GM12878 (cell line): ENCODE measurements at regions not wholly inside any gene's neighbourhood (a gene's known extent, or its start where the extent isn't known, plus 50 kb on each side); places are given as distances from the start of the nearest gene placed in this dataset.

Experiments
- ATAC-seq: fragments of 200-7000 bp; cut with Tn5 transposase; 3 replicates; pipeline ENCODE4 v1.9.1; 2020; ENCODE audit warnings: mild to moderate bottlenecking, moderate library complexity
- BruUV-seq: library from RNA; stranded (reverse); fragments of 400-500 nt; replicated peaks from 2 replicates; lab custom pipeline; 2021; lab: Mats Ljungman, UMichigan
- CTCF ChIA-PET: fragments of 300-600 bp; sonication (Branson Sonifier 250); formaldehyde crosslinking; extraction: SDS; loops from one replicate; lab custom pipeline; 2021; ENCODE audit warnings: inconsistent platforms; lab: Yijun Ruan, JAX
- POLR2A ChIA-PET: fragments of 350-600 bp; formaldehyde crosslinking; extraction: SDS; loops from one replicate; lab custom pipeline; 2021; ENCODE audit warnings: inconsistent platforms; lab: Charles Lee
- RAD21 ChIA-PET: fragments of 300-600 bp; sonication (Branson Sonifier 250); formaldehyde crosslinking; loops from one replicate; lab custom pipeline; 2023; ENCODE audit warnings: antibody characterized with exemption; ENCODE audit not compliant: unreplicated experiment; lab: Charles Lee
- SMC1A ChIA-PET: fragments of 300-600 bp; sonication (Branson Sonifier 250); formaldehyde crosslinking; loops from one replicate; lab custom pipeline; 2023; ENCODE audit not compliant: unreplicated experiment, uncharacterized antibody; lab: Charles Lee
- DNase-seq: peaks from one replicate; pipeline ENCODE4 v3.0.0-alpha.2; 2011; ENCODE audit warnings: low read depth, low spot score
- FAIRE-seq: peaks from 3 replicates; lab custom pipeline; 2011; peaks lifted over from hg19 to GRCh38; lab: Jason Lieb, UNC
- H2AFZ ChIP-seq: 2 replicates; pipeline ENCODE4 v1.6.0; 2011; ENCODE audit warnings: low read depth, low read length, control low read depth; ENCODE audit not compliant: control insufficient read depth
- H3K27ac ChIP-seq: 2 replicates; pipeline ENCODE4 v1.5.1; 2011; ENCODE audit warnings: control low read depth; ENCODE audit not compliant: control insufficient read depth, insufficient read depth
- H3K27me3 ChIP-seq, 2 experiments: replicated peaks in 1 of 2; 2 replicates each; pipeline versions ENCODE4 v1.6.0 to v1.6.1; 2011; ENCODE audit warnings: low read length in 1 of 2; ENCODE audit not compliant: control insufficient read depth in 2 of 2, insufficient read depth in 2 of 2
- H3K36me3 ChIP-seq, 2 experiments: 2 replicates each; pipeline ENCODE4 v1.5.1; 2011; ENCODE audit warnings: low read length in 1 of 2; ENCODE audit not compliant: control insufficient read depth in 2 of 2, insufficient read depth in 2 of 2
- H3K4me1 ChIP-seq: 2 replicates; pipeline ENCODE4 v1.6.1; 2011; ENCODE audit warnings: mild to moderate bottlenecking, low read length, moderate library complexity, mixed read lengths; ENCODE audit not compliant: control insufficient read depth, insufficient read depth
- H3K4me2 ChIP-seq: 2 replicates; pipeline ENCODE4 v1.6.0; 2011; ENCODE audit warnings: control low read depth; ENCODE audit not compliant: control insufficient read depth, insufficient read depth
- H3K4me3 ChIP-seq: fragments of 200-600 bp; sonication (generic); 2 replicates; pipeline ENCODE4 v1.5.1; 2016
- H3K79me2 ChIP-seq: 2 replicates; pipeline ENCODE4 v1.6.0; 2011; ENCODE audit warnings: low read length; ENCODE audit not compliant: control insufficient read depth, insufficient read depth
- H3K9ac ChIP-seq: 2 replicates; pipeline ENCODE4 v1.8.0; 2011; ENCODE audit warnings: low read length, control low read depth, mixed read lengths; ENCODE audit not compliant: control insufficient read depth, insufficient read depth
- H3K9me3 ChIP-seq: replicated peaks from 3 replicates; pipeline ENCODE4 v1.5.1; 2011; ENCODE audit warnings: mild to moderate bottlenecking, low read length; ENCODE audit not compliant: control insufficient read depth, insufficient read depth
- H4K20me1 ChIP-seq: 2 replicates; pipeline ENCODE4 v1.6.0; 2011; ENCODE audit not compliant: control insufficient read depth, insufficient read depth
- CEBPB ChIP-seq, 2 experiments: fragments of 150-350 bp in 1 of 2; IDR thresholded peaks; 2 replicates each; pipeline ENCODE4 v1.6.1; 2012 to 2014; ENCODE audit warnings: low read depth in 2 of 2, low read length in 2 of 2, borderline replicate concordance in 1 of 2, inconsistent platforms in 1 of 2
- FOXK2 ChIP-seq: fragments of 450-650 bp; IDR thresholded peaks from 2 replicates; pipeline ENCODE4 v1.6.1; 2017; ENCODE audit warnings: mild to moderate bottlenecking, moderate library complexity
- FOXM1 ChIP-seq: IDR thresholded peaks from 2 replicates; pipeline ENCODE4 v1.6.1; 2012; ENCODE audit warnings: low read depth, mild to moderate bottlenecking, inconsistent platforms, low read length, moderate library complexity
- NFXL1 ChIP-seq: fragments of 450-650 bp; IDR thresholded peaks from 2 replicates; pipeline ENCODE4 v1.6.1; 2017; ENCODE audit warnings: antibody characterized with exemption, mild to moderate bottlenecking, borderline replicate concordance
- NKRF ChIP-seq: fragments of 450-650 bp; conservative IDR thresholded peaks from 2 replicates; pipeline ENCODE4 v1.6.1; 2017; ENCODE audit warnings: mild to moderate bottlenecking, moderate library complexity
- NR2C1 ChIP-seq: fragments of 450-650 bp; IDR thresholded peaks from 2 replicates; pipeline ENCODE4 v1.6.1; 2017; ENCODE audit warnings: antibody characterized with exemption, mild to moderate bottlenecking, moderate library complexity
- PAX5 ChIP-seq: IDR thresholded peaks from 2 replicates; pipeline ENCODE4 v1.6.1; 2011; ENCODE audit warnings: low read depth, low read length, borderline replicate concordance
- SMC3 ChIP-seq: IDR thresholded peaks from 2 replicates; pipeline ENCODE4 v1.6.1; 2011; ENCODE audit warnings: low read length, improper control_type of control experiment, borderline replicate concordance
- ZNF622 ChIP-seq: fragments of 450-650 bp; IDR thresholded peaks from 2 replicates; pipeline ENCODE4 v1.6.1; 2017; ENCODE audit warnings: mild to moderate bottlenecking, inconsistent platforms
- WGBS: methylation state at CpG from one replicate; pipeline ENCODE4 v1.1.6; 2016; ENCODE audit warnings: low lambda C conversion rate; ENCODE audit not compliant: insufficient replicate concordance, insufficient coverage; ENCODE audit errors: missing lambda C conversion rate; 5-methylcytosine and 5-hydroxymethylcytosine counted together
- in situ Hi-C: fragments of 300-500 bp; cut with MboI; formaldehyde crosslinking; loops from 9 replicates; pipeline ENCODE4 v1.14.3; 2018; ENCODE audit warnings: mixed read lengths
- intact Hi-C: fragments of 100-400 bp; cut with micrococcal nuclease; formaldehyde crosslinking; loops from one replicate; pipeline ENCODE4 v1.14.2; 2022; ENCODE audit not compliant: unreplicated experiment
- TF ChIP-seq, protein P1 (sequence below): IDR thresholded peaks from 2 replicates; pipeline ENCODE4 v1.6.1; 2011; ENCODE audit warnings: borderline replicate concordance, low read depth, mild to moderate bottlenecking, moderate library complexity, mixed read lengths, low read length; ENCODE audit not compliant: insufficient read depth; ENCODE audit errors: extremely low read length
- TF ChIP-seq, protein P2 (sequence below): IDR thresholded peaks from 2 replicates; pipeline ENCODE4 v1.6.1; 2011; ENCODE audit warnings: mild to moderate bottlenecking, low read depth, low read length, moderate library complexity; ENCODE audit not compliant: insufficient replicate concordance

DNA sequence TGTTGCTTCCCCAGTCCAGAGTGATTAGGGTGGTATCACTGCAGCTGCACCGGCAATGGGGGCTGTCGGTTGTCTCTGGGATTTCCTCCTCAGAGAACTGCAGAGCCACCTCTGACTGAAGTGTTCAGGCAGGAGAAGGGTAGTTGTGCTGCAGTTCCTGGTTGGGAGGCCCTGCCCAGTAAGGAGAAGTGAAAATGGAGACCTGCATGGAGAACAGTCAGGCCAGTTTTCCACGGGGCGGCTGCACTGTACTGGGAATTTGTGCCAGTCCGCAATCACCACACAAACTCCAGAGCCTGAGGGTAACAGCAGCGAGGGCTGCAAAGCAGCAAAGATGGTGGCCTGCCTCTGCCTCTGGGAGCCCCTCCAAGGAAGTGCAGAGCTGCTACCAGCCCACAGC lies 58.1 kb upstream of the CCDC190 start:
- no peak overlapping the region for H3K4me3 ChIP-seq
- H3K27ac ChIP-seq: no peak overlapping the region
- no peak for FAIRE-seq
- intact Hi-C loops (no loop called here), in situ Hi-C loops (no loop called here)
- no peaks in the 10 kb centered on the region for H4K20me1 ChIP-seq
- BruUV-seq: no TSS peak
- no peaks in the 10 kb centered on the region for H3K79me2 ChIP-seq
- H3K4me1 ChIP-seq: no peaks in the 10 kb centered on the region
- no peak overlapping the region for H2AFZ ChIP-seq
- WGBS: 55% methylated on average over 6 of the region's 6 CpGs
- no peak for DNase-seq
- H3K9me3 ChIP-seq: no peaks in the 10 kb centered on the region
- ChIA-PET RAD21 (no interaction called here), POLR2A (no interaction called here), CTCF (no interaction called here), SMC1A (no interaction called here)
- H3K36me3 ChIP-seq: no peaks in the 10 kb centered on the region
- no peak for ATAC-seq
- H3K27me3 ChIP-seq: peaks cover 0 to 2% of the 10 kb centered on the region in 2 experiments; a peak in 2 of 4 replicates
- TF ChIP-seq NR2C1: no peak
- no peak for TF ChIP-seq SMC3
- no peak for TF ChIP-seq FOXK2
- no peak for TF ChIP-seq FOXM1
- TF ChIP-seq, protein P1, sequence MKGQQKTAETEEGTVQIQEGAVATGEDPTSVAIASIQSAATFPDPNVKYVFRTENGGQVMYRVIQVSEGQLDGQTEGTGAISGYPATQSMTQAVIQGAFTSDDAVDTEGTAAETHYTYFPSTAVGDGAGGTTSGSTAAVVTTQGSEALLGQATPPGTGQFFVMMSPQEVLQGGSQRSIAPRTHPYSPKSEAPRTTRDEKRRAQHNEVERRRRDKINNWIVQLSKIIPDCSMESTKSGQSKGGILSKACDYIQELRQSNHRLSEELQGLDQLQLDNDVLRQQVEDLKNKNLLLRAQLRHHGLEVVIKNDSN: no peak
- no peak for TF ChIP-seq CEBPB (IDR thresholded peaks at IDR 0.05; ENCODE audit: borderline replicate concordance in 1 of 2, low read depth in 2 of 2, low read length in 2 of 2)
- TF ChIP-seq NKRF: no peak
- no peak for TF ChIP-seq NFXL1
- TF ChIP-seq, protein P2, sequence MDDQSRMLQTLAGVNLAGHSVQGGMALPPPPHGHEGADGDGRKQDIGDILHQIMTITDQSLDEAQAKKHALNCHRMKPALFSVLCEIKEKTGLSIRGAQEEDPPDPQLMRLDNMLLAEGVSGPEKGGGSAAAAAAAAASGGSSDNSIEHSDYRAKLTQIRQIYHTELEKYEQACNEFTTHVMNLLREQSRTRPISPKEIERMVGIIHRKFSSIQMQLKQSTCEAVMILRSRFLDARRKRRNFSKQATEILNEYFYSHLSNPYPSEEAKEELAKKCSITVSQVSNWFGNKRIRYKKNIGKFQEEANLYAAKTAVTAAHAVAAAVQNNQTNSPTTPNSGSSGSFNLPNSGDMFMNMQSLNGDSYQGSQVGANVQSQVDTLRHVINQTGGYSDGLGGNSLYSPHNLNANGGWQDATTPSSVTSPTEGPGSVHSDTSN: no peak
- TF ChIP-seq PAX5: no peak
- no peak for TF ChIP-seq ZNF622
- no peak overlapping the region for H3K4me2 ChIP-seq
- H3K9ac ChIP-seq: no peak overlapping the region
